GM10248 (cell line): ENCODE measurements at regions not wholly inside any gene's neighbourhood (a gene's known extent, or its start where the extent isn't known, plus 50 kb on each side); places are given as distances from the start of the nearest gene placed in this dataset.

Experiments used
- CTCF ChIA-PET: fragments of 300-600 bp; sonication (Branson Sonifier 250); formaldehyde crosslinking; extraction: SDS; loops from one replicate; lab custom pipeline; 2021; ENCODE audit warnings: antibody characterized with exemption; lab: Yijun Ruan, JAX
- POLR2A ChIA-PET: fragments of 350-650 bp; sonication (Branson Sonifier 250); formaldehyde crosslinking; extraction: SDS; loops from one replicate; lab custom pipeline; 2020; ENCODE audit warnings: antibody characterized with exemption; lab: Yijun Ruan, JAX
- DNase-seq: peaks from one replicate; pipeline ENCODE4 v3.0.0; 2012; ENCODE audit errors: extremely low spot score
- CTCF ChIP-seq: IDR thresholded peaks from 2 replicates; pipeline ENCODE4 v1.5.1; 2012; ENCODE audit warnings: mild to moderate bottlenecking, low read depth; ENCODE audit errors: extremely low read depth, missing control alignments, control extremely low read depth

DNA sequence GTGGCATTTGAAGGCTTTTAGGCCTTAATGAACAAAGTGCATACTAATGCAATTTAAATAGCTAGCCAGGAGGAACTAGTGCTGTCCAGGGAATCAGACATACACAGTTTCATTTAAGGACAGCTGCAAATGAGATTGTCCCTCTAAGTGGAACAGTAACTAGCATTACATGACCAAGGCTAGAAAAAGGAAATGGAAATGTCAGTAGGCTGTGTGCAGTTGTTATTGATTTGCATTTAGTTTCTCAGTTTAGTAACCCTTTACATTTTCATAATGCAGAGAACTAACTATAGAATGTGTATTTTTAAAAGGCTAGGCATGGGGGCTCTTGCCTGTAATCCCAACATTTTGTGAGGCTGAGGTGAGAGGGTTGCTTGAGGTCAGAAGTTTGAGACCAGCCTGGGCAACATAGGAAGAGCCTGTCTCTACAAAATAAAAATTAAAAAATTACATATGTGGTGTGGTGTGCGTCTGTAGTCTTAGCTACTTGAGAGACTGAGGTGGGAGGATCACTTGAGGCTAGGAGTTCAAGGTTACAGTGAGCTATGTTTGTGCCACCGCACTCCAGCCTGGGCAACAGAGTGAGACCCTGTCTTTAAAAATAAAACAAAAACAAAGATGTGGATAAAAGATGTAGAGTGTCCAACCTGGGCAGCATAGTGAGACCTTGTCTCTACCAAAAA is 468.0 kb downstream of the UTRN start:
- DNase-seq, result peak; percentile 21
- TF ChIP-seq CTCF, result no peak
- CTCF ChIA-PET, result interaction anchor here (0.8 kb wide), 1 partner anchor 11 kb away, joined by 5 read pairs; no protein-coding TSS in a partner anchor
- POLR2A ChIA-PET, result no interaction called here

GRCh38 chr6:144756469-144756868 is 471.3 kb downstream of the UTRN start:
- no peak for DNase-seq
- no peak for TF ChIP-seq CTCF
- CTCF ChIA-PET, result no interaction called here
- POLR2A ChIA-PET, result no interaction called here

DNA sequence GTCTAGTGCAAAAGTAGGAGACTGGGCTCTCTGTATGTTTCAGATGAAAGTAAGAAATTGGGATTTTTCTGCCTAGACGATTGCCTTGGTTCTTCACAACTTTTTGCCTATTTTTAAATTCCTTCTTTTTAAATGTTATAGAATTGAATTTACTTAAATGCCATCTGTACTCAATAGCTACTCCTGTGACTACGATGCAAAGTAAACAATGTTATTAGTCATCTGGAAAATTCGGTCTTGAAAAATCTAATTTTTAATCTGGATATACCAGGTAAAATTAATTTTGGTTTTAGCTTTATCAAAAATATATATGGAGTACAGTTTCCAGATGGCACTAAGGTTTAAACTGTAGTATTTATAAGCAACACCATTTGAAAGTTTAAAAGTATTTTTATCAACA is 472.2 kb downstream of the UTRN start:
- TF ChIP-seq CTCF, result no peak
- ChIA-PET CTCF (interaction anchor here (1.2 kb wide), 1 partner anchor 21 kb away, joined by 3 read pairs; no protein-coding TSS in a partner anchor), POLR2A (no interaction called here)
- no peak for DNase-seq

GRCh38 chr6:144757730-144758129 is 472.6 kb downstream of the UTRN start:
- no peak for TF ChIP-seq CTCF
- CTCF ChIA-PET, result interaction anchor here (1.2 kb wide), 1 partner anchor 20 kb away, joined by 3 read pairs; no protein-coding TSS in a partner anchor
- DNase-seq, result no peak
- POLR2A ChIA-PET, result no interaction called here

DNA sequence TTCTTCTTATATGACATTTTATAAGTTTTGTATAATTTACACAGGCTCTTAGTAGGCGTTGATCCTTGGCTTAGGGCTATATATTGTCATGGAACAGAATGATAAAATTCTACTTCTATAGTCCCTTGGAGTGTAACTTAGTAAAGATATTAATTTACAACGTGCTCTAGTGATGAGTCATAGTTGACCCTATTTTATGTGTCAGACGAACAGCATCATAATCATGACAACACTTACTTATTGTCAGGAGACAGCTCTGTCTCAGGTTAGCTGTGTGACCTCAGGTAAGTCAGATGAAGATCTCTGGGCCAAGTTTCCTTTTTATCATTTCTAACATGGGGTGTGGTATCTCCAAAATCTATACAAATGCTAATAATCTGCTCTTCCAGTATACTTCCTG is 473.5 kb downstream of the UTRN start:
- no peak for TF ChIP-seq CTCF
- DNase-seq, result no peak
- ChIA-PET POLR2A (no interaction called here), CTCF (interaction anchor here (1.7 kb wide), 1 partner anchor 8 kb away, joined by 4 read pairs; no protein-coding TSS in a partner anchor)

GRCh38 chr6:144762469-144762868 is 477.3 kb downstream of the UTRN start:
- DNase-seq, result no peak
- CTCF ChIA-PET, result interaction anchor here (1.0 to 1.2 kb wide), 2 partner anchors 13 to 18 kb away, joined by 3 to 5 read pairs; no protein-coding TSS in a partner anchor
- no peak for TF ChIP-seq CTCF
- POLR2A ChIA-PET, result no interaction called here
